ENCODE measurements at regions not wholly inside any gene's neighbourhood (a gene's known extent, or its start where the extent isn't known, plus 50 kb on each side); places are given as distances from the start of the nearest gene placed in this dataset.
A peak's percentile ranks its signal among the peaks of the same experiment; 100 is the strongest.

DNA sequence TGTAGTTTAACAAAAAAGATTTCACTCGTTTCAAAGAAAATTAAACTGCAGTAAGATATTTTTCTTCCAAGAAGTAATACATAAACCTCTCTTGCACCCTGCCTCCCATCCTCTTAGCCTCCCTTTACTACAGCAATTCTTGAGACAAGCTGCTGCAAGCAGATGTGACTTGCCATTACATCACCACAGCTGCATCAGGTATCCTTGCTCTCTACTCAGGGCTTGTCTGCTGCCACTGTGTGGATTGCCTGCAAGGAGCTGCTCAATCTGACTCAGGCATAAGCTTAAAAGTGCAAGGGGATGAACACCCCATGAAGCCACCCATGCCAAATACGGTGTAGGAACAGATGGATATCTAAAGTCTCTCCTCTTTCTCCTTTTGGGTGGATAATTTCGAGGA is 609.9 kb downstream of the DNAJB9 start:
- no peak for TF ChIP-seq EZH2 (IDR thresholded peaks at IDR 0.05; ENCODE audit: borderline replicate concordance, low read length)
- TF ChIP-seq, protein P1, sequence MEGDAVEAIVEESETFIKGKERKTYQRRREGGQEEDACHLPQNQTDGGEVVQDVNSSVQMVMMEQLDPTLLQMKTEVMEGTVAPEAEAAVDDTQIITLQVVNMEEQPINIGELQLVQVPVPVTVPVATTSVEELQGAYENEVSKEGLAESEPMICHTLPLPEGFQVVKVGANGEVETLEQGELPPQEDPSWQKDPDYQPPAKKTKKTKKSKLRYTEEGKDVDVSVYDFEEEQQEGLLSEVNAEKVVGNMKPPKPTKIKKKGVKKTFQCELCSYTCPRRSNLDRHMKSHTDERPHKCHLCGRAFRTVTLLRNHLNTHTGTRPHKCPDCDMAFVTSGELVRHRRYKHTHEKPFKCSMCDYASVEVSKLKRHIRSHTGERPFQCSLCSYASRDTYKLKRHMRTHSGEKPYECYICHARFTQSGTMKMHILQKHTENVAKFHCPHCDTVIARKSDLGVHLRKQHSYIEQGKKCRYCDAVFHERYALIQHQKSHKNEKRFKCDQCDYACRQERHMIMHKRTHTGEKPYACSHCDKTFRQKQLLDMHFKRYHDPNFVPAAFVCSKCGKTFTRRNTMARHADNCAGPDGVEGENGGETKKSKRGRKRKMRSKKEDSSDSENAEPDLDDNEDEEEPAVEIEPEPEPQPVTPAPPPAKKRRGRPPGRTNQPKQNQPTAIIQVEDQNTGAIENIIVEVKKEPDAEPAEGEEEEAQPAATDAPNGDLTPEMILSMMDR (IDR thresholded peaks at IDR 0.05; ENCODE audit: low read length), result no peak
- Histone ChIP-seq H3K9me3 (ENCODE audit: low read length) (no peaks in the 10 kb centered on the region), H3K27ac (ENCODE audit: low read depth, low read length, poor library complexity, severe bottlenecking) (no peak overlapping the region), H3K4me2 (ENCODE audit: low read length) (no peak overlapping the region), H3K9me2 (ENCODE audit: low read depth, low read length) (no peaks in the 10 kb centered on the region), H3K27me3 (ENCODE audit: insufficient read depth, low read length) (no peaks in the 10 kb centered on the region), H3K79me2 (ENCODE audit: insufficient read depth, low read length) (no peaks in the 10 kb centered on the region), H3K4me3 (ENCODE audit: low read depth, low read length, poor library complexity, severe bottlenecking) (no peak overlapping the region), H2AFZ (ENCODE audit: low read length) (no peak overlapping the region), H4K20me1 (ENCODE audit: insufficient read depth, low read length) (no peaks in the 10 kb centered on the region), H3F3A (ENCODE audit: insufficient read depth, low read length) (no peaks in the 10 kb centered on the region), H3K9ac (ENCODE audit: low read length) (no peak overlapping the region), H3K4me1 (ENCODE audit: insufficient read depth, low read length, severe bottlenecking) (no peaks in the 10 kb centered on the region), H3K36me3 (ENCODE audit: insufficient read depth, low read length) (no peaks in the 10 kb centered on the region)

DNA sequence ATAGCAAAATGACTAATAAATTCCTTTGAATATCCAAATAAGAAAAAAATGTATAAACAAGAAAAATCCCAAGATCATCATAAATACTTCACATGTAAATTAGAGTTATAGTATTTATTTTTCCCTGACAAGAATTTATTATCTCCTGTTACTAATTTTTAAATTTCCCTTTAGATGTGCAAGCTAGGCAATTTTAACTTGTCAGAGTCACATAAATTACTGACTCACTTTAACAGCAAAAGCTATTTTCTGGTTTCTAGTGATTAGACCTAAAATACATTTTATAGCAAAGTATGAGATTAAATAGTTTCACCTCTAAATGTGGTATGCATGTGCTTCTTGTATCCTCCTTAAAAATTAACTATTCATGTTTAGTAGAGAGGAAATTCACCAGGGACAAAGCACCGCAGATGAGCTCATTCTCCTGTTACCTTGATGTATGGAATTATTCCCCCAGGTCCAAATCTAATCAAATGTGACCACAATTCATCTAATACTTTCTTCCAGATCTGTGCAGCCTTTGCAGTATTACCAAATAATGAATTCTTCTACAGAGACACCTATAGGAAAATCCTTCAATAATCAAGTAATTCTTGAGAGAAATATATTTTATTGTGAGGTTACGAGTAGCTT is 621.2 kb downstream of the DNAJB9 start:
- no peaks in the 10 kb centered on the region for H3K36me3 ChIP-seq (ENCODE audit: insufficient read depth, low read length)
- H3K4me2 ChIP-seq (ENCODE audit: low read length), result no peak overlapping the region
- H3K27me3 ChIP-seq (ENCODE audit: insufficient read depth, low read length), result no peaks in the 10 kb centered on the region
- H3F3A ChIP-seq (ENCODE audit: insufficient read depth, low read length), result no peaks in the 10 kb centered on the region
- no peaks in the 10 kb centered on the region for H3K9me3 ChIP-seq (ENCODE audit: low read length)
- no peaks in the 10 kb centered on the region for H3K4me1 ChIP-seq (ENCODE audit: insufficient read depth, low read length, severe bottlenecking)
- H3K9ac ChIP-seq (ENCODE audit: low read length), result no peak overlapping the region
- no peaks in the 10 kb centered on the region for H3K79me2 ChIP-seq (ENCODE audit: insufficient read depth, low read length)
- no peak overlapping the region for H3K4me3 ChIP-seq (ENCODE audit: low read depth, low read length, poor library complexity, severe bottlenecking)
- H4K20me1 ChIP-seq (ENCODE audit: insufficient read depth, low read length), result no peaks in the 10 kb centered on the region
- no peak overlapping the region for H3K27ac ChIP-seq (ENCODE audit: low read depth, low read length, poor library complexity, severe bottlenecking)
- no peaks in the 10 kb centered on the region for H3K9me2 ChIP-seq (ENCODE audit: low read depth, low read length)
- no peak overlapping the region for H2AFZ ChIP-seq (ENCODE audit: low read length)
- TF ChIP-seq, protein P1 (IDR thresholded peaks at IDR 0.05; ENCODE audit: low read length), result no peak
- no peak for TF ChIP-seq EZH2 (IDR thresholded peaks at IDR 0.05; ENCODE audit: borderline replicate concordance, low read length)

DNA sequence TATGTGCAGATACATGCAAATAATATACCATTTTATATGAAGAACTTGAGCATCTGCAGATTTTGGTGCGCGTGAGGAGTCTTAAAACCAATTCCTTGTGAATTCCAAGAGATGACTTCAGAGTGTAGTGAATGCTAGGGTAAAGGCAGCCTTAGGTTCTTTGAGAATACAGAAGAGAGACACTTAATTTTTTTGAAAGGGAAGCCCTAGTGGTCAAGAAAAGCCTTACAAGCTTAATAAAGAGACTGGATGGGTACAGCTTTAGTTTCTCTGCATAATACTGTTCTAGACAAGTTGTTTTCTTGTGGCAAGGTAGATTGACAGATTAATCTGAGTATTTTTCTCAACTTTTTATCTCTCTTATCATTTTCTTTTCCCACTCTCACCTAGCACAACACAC is 636.5 kb downstream of the DNAJB9 start:
- no peaks in the 10 kb centered on the region for H3K79me2 ChIP-seq (ENCODE audit: insufficient read depth, low read length)
- H3F3A ChIP-seq (ENCODE audit: insufficient read depth, low read length), result no peaks in the 10 kb centered on the region
- H4K20me1 ChIP-seq (ENCODE audit: insufficient read depth, low read length), result no peaks in the 10 kb centered on the region
- TF ChIP-seq, protein P1 (IDR thresholded peaks at IDR 0.05; ENCODE audit: low read length), result peak; percentile 28; the same call in 1 of the 2 replicates
- TF ChIP-seq EZH2 (IDR thresholded peaks at IDR 0.05; ENCODE audit: borderline replicate concordance, low read length), result no peak
- no peak overlapping the region for H3K27ac ChIP-seq (ENCODE audit: low read depth, low read length, poor library complexity, severe bottlenecking)
- H3K27me3 ChIP-seq (ENCODE audit: insufficient read depth, low read length), result no peaks in the 10 kb centered on the region
- no peaks in the 10 kb centered on the region for H3K9me3 ChIP-seq (ENCODE audit: low read length)
- H3K4me3 ChIP-seq (ENCODE audit: low read depth, low read length, poor library complexity, severe bottlenecking), result no peak overlapping the region
- no peaks in the 10 kb centered on the region for H3K4me1 ChIP-seq (ENCODE audit: insufficient read depth, low read length, severe bottlenecking)
- no peak overlapping the region for H2AFZ ChIP-seq (ENCODE audit: low read length)
- no peaks in the 10 kb centered on the region for H3K9me2 ChIP-seq (ENCODE audit: low read depth, low read length)
- H3K36me3 ChIP-seq (ENCODE audit: insufficient read depth, low read length), result no peaks in the 10 kb centered on the region
- H3K4me2 ChIP-seq (ENCODE audit: low read length), result no peak overlapping the region
- no peak overlapping the region for H3K9ac ChIP-seq (ENCODE audit: low read length)
